ENCODE measurements at regions not wholly inside any gene's neighbourhood (a gene's known extent, or its start where the extent isn't known, plus 50 kb on each side); places are given as distances from the start of the nearest gene placed in this dataset.

DNA sequence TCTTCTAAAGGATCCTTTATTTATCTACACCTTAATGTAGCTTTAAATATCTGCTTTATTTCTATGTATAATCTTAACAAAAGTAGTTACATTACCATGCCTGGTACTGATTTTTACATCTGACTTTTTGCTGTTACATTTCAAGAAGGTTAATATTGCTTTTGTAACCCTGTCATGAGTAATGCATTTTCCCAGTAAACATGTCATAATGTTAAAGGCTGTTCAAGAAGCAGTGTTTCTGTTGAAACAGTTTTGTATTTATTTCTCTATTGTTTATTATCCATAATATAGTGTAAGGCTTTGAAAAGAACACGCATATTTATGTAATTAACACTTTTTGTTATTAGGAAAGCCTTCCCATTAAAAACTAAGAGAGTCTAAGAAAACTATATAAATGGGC lies 98.5 kb upstream of the SOX2 start:
- Mint-ChIP-seq H3K27ac (no peak overlapping the region), H3K4me3 (no peak overlapping the region), H3K9me3 (no peaks in the 10 kb centered on the region), H3K36me3 (ENCODE audit: low read depth) (no peaks in the 10 kb centered on the region), H3K4me1 (no peaks in the 10 kb centered on the region), H3K27me3 (no peaks in the 10 kb centered on the region)
- ATAC-seq (ENCODE audit: low read depth) = no peak
- intact Hi-C loops (cut with micrococcal nuclease) = no loop called here
- TF ChIP-seq, protein P1, sequence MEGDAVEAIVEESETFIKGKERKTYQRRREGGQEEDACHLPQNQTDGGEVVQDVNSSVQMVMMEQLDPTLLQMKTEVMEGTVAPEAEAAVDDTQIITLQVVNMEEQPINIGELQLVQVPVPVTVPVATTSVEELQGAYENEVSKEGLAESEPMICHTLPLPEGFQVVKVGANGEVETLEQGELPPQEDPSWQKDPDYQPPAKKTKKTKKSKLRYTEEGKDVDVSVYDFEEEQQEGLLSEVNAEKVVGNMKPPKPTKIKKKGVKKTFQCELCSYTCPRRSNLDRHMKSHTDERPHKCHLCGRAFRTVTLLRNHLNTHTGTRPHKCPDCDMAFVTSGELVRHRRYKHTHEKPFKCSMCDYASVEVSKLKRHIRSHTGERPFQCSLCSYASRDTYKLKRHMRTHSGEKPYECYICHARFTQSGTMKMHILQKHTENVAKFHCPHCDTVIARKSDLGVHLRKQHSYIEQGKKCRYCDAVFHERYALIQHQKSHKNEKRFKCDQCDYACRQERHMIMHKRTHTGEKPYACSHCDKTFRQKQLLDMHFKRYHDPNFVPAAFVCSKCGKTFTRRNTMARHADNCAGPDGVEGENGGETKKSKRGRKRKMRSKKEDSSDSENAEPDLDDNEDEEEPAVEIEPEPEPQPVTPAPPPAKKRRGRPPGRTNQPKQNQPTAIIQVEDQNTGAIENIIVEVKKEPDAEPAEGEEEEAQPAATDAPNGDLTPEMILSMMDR (IDR thresholded peaks at IDR 0.05) = no peak
- DNase-seq = no peak
- ChIA-PET CTCF (no interaction called here), POLR2A (no interaction called here)

DNA sequence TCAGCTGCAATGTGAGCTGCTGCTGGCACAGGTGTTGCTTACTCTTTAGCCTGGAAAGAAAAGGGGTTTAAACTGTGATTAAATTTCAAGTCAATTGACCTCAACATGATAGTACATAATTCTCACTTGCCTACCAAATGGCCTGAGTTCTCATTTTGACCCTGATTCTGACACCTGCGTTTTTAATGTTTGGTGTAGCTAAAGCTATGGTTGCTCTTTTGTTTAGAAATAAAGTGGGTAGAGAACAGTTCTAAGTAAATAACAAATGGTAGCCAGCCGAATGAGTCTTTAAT lies 100.8 kb upstream of the SOX2 start:
- Mint-ChIP-seq H3K27ac (no peak overlapping the region), H3K9me3 (no peaks in the 10 kb centered on the region), H3K36me3 (ENCODE audit: low read depth) (no peaks in the 10 kb centered on the region), H3K4me1 (no peaks in the 10 kb centered on the region), H3K27me3 (no peaks in the 10 kb centered on the region), H3K4me3 (no peak overlapping the region)
- CTCF ChIA-PET = no interaction called here
- TF ChIP-seq, protein P1 (IDR thresholded peaks at IDR 0.05) = no peak
- ATAC-seq (ENCODE audit: low read depth) = no peak
- POLR2A ChIA-PET = no interaction called here
- intact Hi-C loops (cut with micrococcal nuclease) = no loop called here
- DNase-seq = no peak

DNA sequence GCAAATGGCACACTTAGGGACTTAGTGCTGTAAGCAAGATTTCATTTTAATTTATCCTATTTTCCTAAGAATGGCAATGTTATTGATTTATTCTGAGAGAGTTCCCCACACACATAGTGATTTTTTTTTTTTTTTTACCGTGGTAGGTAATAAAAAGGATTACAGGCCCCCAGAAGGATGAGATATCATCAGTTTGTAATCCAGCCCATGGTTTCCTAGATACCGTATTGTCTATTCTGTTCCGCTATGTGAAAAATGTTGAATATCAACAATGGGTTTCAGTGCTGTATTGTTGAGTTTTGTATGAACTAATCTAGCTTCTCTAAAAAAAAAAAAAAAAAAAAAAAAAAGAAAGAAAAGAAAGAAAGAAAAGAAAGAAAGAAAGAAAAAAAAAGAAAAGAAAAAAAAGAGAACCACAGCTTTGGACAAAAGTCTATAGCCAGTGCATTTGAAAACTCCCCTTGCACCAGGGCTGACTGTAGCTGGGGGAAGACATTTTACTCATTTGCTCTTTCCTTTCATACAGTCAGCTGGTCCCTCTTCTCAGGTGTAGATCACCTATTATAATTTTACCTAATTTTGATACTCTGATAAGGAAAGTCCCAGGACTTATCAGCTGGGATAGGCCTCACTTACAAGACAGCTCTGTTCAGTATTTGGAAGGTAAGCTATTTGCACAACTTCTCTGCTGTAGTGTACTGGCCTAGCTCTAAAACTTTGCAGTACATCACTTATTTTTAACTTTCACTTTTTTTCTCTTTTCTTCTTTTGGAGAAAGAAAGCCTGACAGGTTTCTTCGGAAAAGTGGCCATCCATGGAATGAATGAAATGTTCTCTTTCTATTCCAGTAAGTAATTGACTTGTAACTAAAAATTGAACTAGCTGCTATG lies 101.4 kb upstream of the SOX2 start:
- CTCF ChIA-PET = no interaction called here
- peaks cover 3% of the 10 kb centered on the region for H3K9me3 Mint-ChIP-seq
- DNase-seq (no peak), ATAC-seq (ENCODE audit: low read depth) (no peak)
- intact Hi-C loops (cut with micrococcal nuclease) = no loop called here
- H3K4me3 Mint-ChIP-seq = no peak overlapping the region
- H3K36me3 Mint-ChIP-seq (ENCODE audit: low read depth) = no peaks in the 10 kb centered on the region
- TF ChIP-seq, protein P1 (IDR thresholded peaks at IDR 0.05) = no peak
- POLR2A ChIA-PET = no interaction called here
- H3K4me1 Mint-ChIP-seq = no peaks in the 10 kb centered on the region
- no peak overlapping the region for H3K27ac Mint-ChIP-seq
- H3K27me3 Mint-ChIP-seq = no peaks in the 10 kb centered on the region

DNA sequence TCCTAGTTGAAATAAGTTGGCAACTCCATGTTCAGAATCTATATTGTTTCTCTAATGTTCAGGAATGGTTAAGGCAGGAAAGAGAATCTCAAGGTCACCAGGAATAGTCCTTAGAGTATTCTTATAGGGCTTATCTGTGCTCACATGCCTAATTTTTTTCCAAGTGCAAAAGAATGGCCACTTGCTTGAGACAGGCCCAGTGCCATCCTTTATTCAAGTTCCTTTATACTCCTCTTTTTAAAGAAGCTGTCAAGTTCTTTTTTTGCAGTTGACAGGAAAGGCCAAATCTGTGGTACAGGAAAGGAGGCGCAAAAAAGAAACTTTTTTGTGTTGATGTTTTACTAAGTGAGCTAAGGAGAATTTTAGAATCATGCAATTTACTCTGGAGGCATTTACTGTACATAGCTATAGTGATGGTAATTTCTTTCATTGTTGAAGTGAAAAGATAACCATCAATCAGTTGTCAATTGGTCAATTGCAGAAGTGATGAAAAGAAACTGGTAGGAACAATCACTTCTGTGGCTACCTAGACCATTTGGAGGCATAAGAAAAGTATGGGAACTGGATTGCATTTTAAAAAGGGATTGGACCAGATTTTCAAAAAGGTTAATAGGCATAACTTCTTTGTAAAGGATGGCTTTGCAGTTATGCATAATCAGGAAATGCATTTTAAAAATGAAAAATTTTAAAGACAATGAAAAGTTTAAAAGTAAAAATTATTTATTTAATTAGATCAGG lies 102.5 kb upstream of the SOX2 start:
- TF ChIP-seq, protein P1 (IDR thresholded peaks at IDR 0.05) = no peak
- Mint-ChIP-seq H3K4me1 (no peaks in the 10 kb centered on the region), H3K9me3 (peaks cover 3% of the 10 kb centered on the region), H3K4me3 (no peak overlapping the region), H3K27ac (no peak overlapping the region), H3K27me3 (no peaks in the 10 kb centered on the region), H3K36me3 (ENCODE audit: low read depth) (no peaks in the 10 kb centered on the region)
- ChIA-PET CTCF (no interaction called here), POLR2A (no interaction called here)
- ATAC-seq (ENCODE audit: low read depth) (no peak), DNase-seq (no peak)
- intact Hi-C loops (cut with micrococcal nuclease) = no loop called here

DNA sequence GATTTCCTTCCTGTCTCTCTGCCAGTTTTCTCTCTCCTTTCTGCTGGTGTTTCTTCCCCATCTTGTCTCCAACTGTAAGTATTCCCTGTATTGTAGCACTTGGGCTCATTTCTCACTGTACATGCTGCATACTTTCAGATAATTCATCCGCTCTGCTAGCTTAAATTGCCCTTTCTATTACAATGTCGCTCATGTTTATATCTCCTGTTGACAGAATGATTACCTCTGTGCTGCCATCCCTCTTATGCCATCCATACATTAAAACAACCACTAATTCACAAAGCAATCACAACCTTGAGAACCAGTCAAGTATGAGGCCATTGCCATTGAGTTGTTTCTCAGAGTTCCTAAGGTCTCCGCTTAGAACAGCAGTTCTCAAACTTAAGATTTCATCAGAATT lies 107.5 kb upstream of the SOX2 start:
- H3K36me3 Mint-ChIP-seq (ENCODE audit: low read depth) = no peaks in the 10 kb centered on the region
- intact Hi-C loops (cut with micrococcal nuclease) = no loop called here
- DNase-seq (no peak), ATAC-seq (ENCODE audit: low read depth) (no peak)
- no peaks in the 10 kb centered on the region for H3K4me1 Mint-ChIP-seq
- H3K27me3 Mint-ChIP-seq = no peaks in the 10 kb centered on the region
- ChIA-PET CTCF (no interaction called here), POLR2A (no interaction called here)
- H3K27ac Mint-ChIP-seq = no peak overlapping the region
- peaks cover 5% of the 10 kb centered on the region for H3K9me3 Mint-ChIP-seq
- TF ChIP-seq, protein P1 (IDR thresholded peaks at IDR 0.05) = no peak
- H3K4me3 Mint-ChIP-seq = no peak overlapping the region
